HG02678 (cell line): ENCODE measurements at regions not wholly inside any gene's neighbourhood (a gene's known extent, or its start where the extent isn't known, plus 50 kb on each side); places are given as distances from the start of the nearest gene placed in this dataset.

Source experiments
- ATAC-seq: cut with Tn5 transposase; IDR thresholded peaks from one replicate; pipeline ENCODE4 v1.9.1; 2021; ENCODE audit warnings: mild to moderate bottlenecking, moderate library complexity; ENCODE audit not compliant: unreplicated experiment

GRCh38 chr6:129920103-129920798 lies 59.1 kb upstream of the TMEM244 start:
- no peak for ATAC-seq

- no peak for ATAC-seq
Measured at GRCh38 chr6:129911732-129912131, 50.6 kb upstream of the TMEM244 start.
